DOHH2 (cell line): ENCODE measurements at regions not wholly inside any gene's neighbourhood (a gene's known extent, or its start where the extent isn't known, plus 50 kb on each side); places are given as distances from the start of the nearest gene placed in this dataset.
A peak's percentile ranks its signal among the peaks of the same experiment; 100 is the strongest.

Experiments
- H3F3A ChIP-seq: fragments of 200-600 bp; sonication (generic), shearing (Covaris generic); 2 replicates; pipeline ENCODE4 v1.6.0; 2016; ENCODE audit warnings: antibody characterized with exemption, mild to moderate bottlenecking; ENCODE audit not compliant: control insufficient read depth, insufficient read depth
- H3K27ac ChIP-seq: fragments of 200-600 bp; sonication (generic); 2 replicates; pipeline ENCODE4 v1.5.1; 2014; ENCODE audit warnings: low read depth, mild to moderate bottlenecking, low read length, moderate library complexity
- H3K27me3 ChIP-seq: fragments of 200-600 bp; sonication (generic); 2 replicates; pipeline ENCODE4 v1.6.1; 2014; ENCODE audit warnings: mild to moderate bottlenecking, low read length, mixed read lengths; ENCODE audit not compliant: control insufficient read depth
- H3K36me3 ChIP-seq: fragments of 200-600 bp; sonication (generic); 2 replicates; pipeline ENCODE4 v1.6.1; 2014; ENCODE audit warnings: mild to moderate bottlenecking, low read length, moderate library complexity, mixed read lengths; ENCODE audit not compliant: control insufficient read depth
- H3K4me1 ChIP-seq: fragments of 200-600 bp; sonication (generic); 2 replicates; pipeline ENCODE4 v1.6.1; 2014; ENCODE audit warnings: mild to moderate bottlenecking, low read length, mixed read lengths; ENCODE audit not compliant: control insufficient read depth
- H3K4me2 ChIP-seq: fragments of 200-600 bp; sonication (generic); 2 replicates; pipeline ENCODE4 v1.6.0; 2014; ENCODE audit warnings: mild to moderate bottlenecking, low read length, moderate library complexity
- H3K4me3 ChIP-seq: fragments of 200-600 bp; sonication (generic); 2 replicates; pipeline ENCODE4 v1.5.1; 2014; ENCODE audit warnings: mild to moderate bottlenecking, low read length, mixed read lengths
- H3K79me2 ChIP-seq: fragments of 200-600 bp; sonication (generic); 2 replicates; pipeline ENCODE4 v1.6.1; 2014; ENCODE audit warnings: mild to moderate bottlenecking, low read length, mixed read lengths; ENCODE audit not compliant: control insufficient read depth
- H3K9me2 ChIP-seq: fragments of 200-600 bp; sonication (generic); replicated peaks from 2 replicates; pipeline ENCODE4 v1.6.1; 2014; ENCODE audit warnings: mild to moderate bottlenecking, low read length, mixed read lengths; ENCODE audit not compliant: control insufficient read depth
- H3K9me3 ChIP-seq: fragments of 200-600 bp; sonication (generic); 2 replicates; pipeline ENCODE4 v1.6.1; 2014; ENCODE audit warnings: antibody characterized with exemption, low read length, mixed read lengths; ENCODE audit not compliant: control insufficient read depth, insufficient read depth
- H4K20me1 ChIP-seq: fragments of 200-600 bp; sonication (generic); 2 replicates; pipeline ENCODE4 v1.6.0; 2014; ENCODE audit warnings: low read depth, mild to moderate bottlenecking, antibody characterized with exemption, low read length, moderate library complexity; ENCODE audit not compliant: control insufficient read depth, insufficient read depth
- EZH2phosphoT487 ChIP-seq: fragments of 200-600 bp; sonication (generic); IDR thresholded peaks from 2 replicates; pipeline ENCODE4 v1.6.1; 2017; ENCODE audit warnings: borderline replicate concordance, mild to moderate bottlenecking, antibody characterized with exemption, low read length, moderate library complexity, mixed read lengths
- TF ChIP-seq, protein P1 (sequence below): fragments of 200-600 bp; sonication (generic); IDR thresholded peaks from one replicate; pipeline ENCODE4 v1.5.1; 2014; ENCODE audit warnings: antibody characterized with exemption, mild to moderate bottlenecking, low read depth, low read length; ENCODE audit not compliant: poor library complexity, severe bottlenecking

DNA sequence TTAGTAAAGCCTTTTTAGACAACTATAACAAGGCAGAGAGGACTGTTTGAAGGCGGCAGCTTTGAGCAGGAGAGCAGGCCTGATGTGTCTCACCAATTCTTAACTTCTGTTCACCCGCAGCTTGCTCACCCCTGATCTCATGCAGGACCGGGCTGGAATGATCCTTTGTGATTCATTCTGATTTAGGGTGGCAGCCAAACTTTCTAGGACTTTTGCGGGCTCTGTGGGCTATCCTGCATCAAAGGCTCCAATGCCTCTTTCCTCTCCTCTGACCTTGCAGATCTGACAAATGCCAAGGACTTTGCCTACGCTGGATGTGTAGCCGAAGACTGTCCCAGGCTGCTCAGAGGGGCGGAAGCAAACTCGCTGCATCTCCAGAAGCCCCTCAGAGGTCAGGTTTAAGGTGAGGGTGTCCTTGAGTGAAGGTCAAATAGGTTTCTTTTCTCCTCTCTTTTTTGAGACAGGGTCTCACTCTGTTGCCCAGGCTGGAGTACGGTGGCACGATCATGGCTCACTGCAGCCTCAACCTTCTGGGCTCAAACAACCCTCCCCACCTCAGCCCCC lies 72.3 kb downstream of the VEGFA start:
- H3K27ac ChIP-seq = no peak overlapping the region
- no peak overlapping the region for H3K4me2 ChIP-seq
- no peaks in the 10 kb centered on the region for H3K79me2 ChIP-seq
- H3F3A ChIP-seq = no peaks in the 10 kb centered on the region
- no peaks in the 10 kb centered on the region for H3K36me3 ChIP-seq
- TF ChIP-seq, protein P1, sequence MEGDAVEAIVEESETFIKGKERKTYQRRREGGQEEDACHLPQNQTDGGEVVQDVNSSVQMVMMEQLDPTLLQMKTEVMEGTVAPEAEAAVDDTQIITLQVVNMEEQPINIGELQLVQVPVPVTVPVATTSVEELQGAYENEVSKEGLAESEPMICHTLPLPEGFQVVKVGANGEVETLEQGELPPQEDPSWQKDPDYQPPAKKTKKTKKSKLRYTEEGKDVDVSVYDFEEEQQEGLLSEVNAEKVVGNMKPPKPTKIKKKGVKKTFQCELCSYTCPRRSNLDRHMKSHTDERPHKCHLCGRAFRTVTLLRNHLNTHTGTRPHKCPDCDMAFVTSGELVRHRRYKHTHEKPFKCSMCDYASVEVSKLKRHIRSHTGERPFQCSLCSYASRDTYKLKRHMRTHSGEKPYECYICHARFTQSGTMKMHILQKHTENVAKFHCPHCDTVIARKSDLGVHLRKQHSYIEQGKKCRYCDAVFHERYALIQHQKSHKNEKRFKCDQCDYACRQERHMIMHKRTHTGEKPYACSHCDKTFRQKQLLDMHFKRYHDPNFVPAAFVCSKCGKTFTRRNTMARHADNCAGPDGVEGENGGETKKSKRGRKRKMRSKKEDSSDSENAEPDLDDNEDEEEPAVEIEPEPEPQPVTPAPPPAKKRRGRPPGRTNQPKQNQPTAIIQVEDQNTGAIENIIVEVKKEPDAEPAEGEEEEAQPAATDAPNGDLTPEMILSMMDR = no peak
- TF ChIP-seq EZH2phosphoT487 = no peak
- no peaks in the 10 kb centered on the region for H3K4me1 ChIP-seq
- H3K27me3 ChIP-seq = peaks cover 26% of the 10 kb centered on the region
- no peak overlapping the region for H3K4me3 ChIP-seq
- no peaks in the 10 kb centered on the region for H3K9me2 ChIP-seq
- no peaks in the 10 kb centered on the region for H4K20me1 ChIP-seq
- H3K9me3 ChIP-seq = no peaks in the 10 kb centered on the region

DNA sequence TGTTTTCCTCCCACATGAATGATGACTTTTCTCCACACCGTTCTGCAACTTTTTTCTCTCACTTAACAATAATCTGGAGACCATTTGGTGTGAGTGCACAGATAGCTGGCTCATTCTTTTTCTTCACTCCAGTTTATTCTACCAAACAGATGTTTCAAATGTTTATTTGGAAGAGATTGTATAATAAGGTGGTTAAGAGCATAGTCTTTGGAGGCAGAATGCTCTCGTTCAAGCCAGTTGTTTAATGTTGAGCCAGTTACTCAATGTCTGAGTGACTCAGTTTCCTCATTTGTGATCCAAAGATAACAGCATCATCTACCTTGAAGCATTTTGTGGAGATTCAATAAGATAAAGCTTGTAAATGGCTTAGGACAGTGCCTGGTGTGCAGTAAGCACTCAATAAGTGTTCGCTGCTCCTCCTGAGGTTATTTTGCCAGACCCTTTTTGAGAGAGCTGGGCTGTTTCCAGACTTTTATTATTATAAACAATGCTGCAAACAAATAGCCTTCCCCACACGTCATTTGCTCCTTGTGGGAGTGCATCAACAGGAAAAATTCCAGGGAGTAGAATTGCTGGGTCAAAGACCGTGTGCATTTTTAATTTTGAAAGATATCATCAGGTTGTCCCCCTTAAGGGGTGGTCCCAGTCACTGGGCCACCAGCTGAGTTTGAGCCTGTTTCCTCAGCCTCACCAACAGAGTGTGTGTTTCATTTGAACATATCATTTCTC lies 70.6 kb downstream of the VEGFA start:
- H3K4me3 ChIP-seq = no peak overlapping the region
- H3K4me2 ChIP-seq = no peak overlapping the region
- no peaks in the 10 kb centered on the region for H4K20me1 ChIP-seq
- H3K4me1 ChIP-seq = no peaks in the 10 kb centered on the region
- no peaks in the 10 kb centered on the region for H3K36me3 ChIP-seq
- peaks cover 25% of the 10 kb centered on the region for H3K27me3 ChIP-seq
- TF ChIP-seq EZH2phosphoT487 = no peak
- TF ChIP-seq, protein P1 = no peak
- H3K9me3 ChIP-seq = no peaks in the 10 kb centered on the region
- no peaks in the 10 kb centered on the region for H3K79me2 ChIP-seq
- H3K27ac ChIP-seq = no peak overlapping the region
- H3F3A ChIP-seq = no peaks in the 10 kb centered on the region
- H3K9me2 ChIP-seq = no peaks in the 10 kb centered on the region

DNA sequence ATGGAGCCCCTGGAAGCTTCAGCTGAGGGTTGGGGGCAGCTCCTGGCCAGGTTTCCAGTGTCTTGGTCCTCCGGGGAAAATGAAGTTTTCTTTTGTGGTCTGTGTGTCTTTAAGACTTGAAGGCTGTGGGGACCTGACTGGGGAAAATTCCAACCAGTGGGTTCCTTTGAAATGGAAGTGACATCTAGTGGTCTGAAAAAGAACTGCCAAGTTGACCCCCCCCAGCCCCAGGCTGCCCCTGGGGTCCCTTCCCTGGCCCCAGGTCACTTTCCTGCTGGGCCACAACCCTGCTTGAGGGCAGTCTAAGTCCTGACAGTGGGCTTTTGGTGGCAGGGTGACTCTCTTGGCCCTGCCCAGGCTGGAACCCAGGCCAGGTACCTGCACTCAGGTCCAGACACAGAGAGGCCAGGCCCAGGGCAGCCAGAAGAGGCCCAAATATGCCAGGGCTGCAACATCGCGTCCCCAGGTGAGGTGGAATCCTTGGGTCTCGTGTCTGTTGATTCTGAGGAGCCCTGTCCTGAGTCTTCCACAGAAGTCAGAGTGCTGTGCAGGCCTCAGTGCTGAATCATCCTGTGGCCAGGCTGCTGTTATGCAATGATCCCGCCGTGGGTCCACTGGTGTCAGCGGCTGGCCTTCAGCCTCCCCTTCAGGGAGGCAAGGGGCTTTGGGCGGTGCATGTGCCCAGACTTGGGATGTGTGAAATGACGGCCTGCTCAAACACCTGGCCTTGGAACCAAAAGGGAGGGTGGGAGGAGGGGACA lies 68.4 kb downstream of the VEGFA start:
- Histone ChIP-seq H3F3A (no peaks in the 10 kb centered on the region), H3K9me2 (no peaks in the 10 kb centered on the region), H3K4me1 (no peaks in the 10 kb centered on the region), H3K36me3 (no peaks in the 10 kb centered on the region), H3K27me3 (peaks cover 14% of the 10 kb centered on the region; the same call in 1 of the 2 replicates), H3K79me2 (no peaks in the 10 kb centered on the region), H3K4me2 (no peak overlapping the region), H4K20me1 (no peaks in the 10 kb centered on the region), H3K4me3 (no peak overlapping the region), H3K27ac (no peak overlapping the region), H3K9me3 (no peaks in the 10 kb centered on the region)
- no peak for TF ChIP-seq EZH2phosphoT487
- TF ChIP-seq, protein P1 = peak; percentile 40
